Effector CD4-positive, alpha-beta T cell (primary cell): ENCODE measurements at regions not wholly inside any gene's neighbourhood (a gene's known extent, or its start where the extent isn't known, plus 50 kb on each side); places are given as distances from the start of the nearest gene placed in this dataset.

Experiments
- DNase-seq: peaks from one replicate; pipeline ENCODE4 v3.0.0-alpha.2; 2020

GRCh38 chr6:26149240-26149639 lies 62.0 kb downstream of the HFE start:
- DNase-seq: no peak

DNA sequence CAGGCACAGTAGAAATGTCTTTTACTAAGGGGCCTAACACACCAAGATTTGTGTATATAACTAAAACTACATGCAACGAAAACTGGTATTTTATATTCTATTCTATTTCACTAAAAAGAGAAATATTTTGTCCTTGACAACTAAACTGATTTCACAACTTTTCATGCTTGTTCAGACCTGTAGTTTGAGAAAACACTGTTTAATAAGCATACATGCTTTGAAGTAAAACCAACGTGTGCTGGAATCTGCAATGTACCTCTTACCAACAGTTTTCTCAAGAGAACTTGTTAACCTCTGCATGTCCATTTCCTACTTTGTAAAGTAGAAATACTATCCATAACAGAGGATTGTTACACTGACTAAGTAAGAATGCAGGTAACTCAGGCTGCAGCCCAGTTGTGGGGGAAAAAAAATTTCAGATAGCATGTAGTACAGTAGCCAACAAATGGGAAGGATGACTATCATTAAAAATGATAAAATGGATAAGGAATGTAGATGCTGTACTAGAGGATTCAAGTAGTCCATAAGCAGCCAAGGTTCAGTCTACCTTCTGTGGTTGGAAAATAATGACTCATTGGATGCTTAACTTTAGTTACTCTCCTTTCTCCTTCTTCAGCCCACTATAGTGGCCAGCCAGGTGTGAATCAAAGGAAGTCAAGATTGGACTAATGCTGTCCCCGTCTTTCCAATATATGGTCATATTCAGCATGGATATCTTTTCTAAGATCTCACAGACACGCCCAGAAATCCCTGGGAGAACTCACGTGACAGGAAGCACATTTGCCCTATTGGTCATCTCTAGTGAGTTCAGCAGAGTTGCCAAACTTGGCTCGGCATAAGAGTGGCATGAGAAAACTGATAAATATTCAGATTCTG lies 65.2 kb downstream of the HFE start:
- DNase-seq: no peak

- DNase-seq: no peak
These were observed 68.1 kb downstream of the HFE start for GRCh38 chr6:26155061-26155930.

DNA sequence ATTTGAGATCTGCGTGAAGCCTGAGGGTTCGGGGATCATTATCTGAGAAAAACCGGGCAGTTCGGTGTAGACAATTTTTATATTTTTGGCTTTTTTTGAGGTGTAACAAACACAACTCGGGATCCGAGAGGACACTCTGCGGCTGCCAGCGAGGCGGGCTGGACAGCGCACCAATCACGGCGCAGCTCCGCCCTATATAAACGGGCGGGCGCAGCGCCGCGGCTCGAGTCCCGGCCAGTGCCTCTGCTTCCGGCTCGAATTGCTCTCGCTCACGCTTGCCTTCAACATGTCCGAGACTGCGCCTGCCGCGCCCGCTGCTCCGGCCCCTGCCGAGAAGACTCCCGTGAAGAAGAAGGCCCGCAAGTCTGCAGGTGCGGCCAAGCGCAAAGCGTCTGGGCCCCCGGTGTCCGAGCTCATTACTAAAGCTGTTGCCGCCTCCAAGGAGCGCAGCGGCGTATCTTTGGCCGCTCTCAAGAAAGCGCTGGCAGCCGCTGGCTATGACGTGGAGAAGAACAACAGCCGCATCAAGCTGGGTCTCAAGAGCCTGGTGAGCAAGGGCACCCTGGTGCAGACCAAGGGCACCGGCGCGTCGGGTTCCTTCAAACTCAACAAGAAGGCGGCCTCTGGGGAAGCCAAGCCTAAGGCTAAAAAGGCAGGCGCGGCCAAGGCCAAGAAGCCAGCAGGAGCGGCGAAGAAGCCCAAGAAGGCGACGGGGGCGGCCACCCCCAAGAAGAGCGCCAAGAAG lies 69.0 kb downstream of the HFE start:
- DNase-seq: peak; percentile 77

DNA sequence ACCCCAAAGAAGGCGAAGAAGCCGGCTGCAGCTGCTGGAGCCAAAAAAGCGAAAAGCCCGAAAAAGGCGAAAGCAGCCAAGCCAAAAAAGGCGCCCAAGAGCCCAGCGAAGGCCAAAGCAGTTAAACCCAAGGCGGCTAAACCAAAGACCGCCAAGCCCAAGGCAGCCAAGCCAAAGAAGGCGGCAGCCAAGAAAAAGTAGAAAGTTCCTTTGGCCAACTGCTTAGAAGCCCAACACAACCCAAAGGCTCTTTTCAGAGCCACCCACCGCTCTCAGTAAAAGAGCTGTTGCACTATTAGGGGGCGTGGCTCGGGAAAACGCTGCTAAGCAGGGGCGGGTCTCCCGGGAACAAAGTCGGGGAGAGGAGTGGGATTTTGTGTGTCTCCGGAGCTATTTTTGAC lies 69.6 kb downstream of the HFE start:
- peak; percentile 54 for DNase-seq

DNA sequence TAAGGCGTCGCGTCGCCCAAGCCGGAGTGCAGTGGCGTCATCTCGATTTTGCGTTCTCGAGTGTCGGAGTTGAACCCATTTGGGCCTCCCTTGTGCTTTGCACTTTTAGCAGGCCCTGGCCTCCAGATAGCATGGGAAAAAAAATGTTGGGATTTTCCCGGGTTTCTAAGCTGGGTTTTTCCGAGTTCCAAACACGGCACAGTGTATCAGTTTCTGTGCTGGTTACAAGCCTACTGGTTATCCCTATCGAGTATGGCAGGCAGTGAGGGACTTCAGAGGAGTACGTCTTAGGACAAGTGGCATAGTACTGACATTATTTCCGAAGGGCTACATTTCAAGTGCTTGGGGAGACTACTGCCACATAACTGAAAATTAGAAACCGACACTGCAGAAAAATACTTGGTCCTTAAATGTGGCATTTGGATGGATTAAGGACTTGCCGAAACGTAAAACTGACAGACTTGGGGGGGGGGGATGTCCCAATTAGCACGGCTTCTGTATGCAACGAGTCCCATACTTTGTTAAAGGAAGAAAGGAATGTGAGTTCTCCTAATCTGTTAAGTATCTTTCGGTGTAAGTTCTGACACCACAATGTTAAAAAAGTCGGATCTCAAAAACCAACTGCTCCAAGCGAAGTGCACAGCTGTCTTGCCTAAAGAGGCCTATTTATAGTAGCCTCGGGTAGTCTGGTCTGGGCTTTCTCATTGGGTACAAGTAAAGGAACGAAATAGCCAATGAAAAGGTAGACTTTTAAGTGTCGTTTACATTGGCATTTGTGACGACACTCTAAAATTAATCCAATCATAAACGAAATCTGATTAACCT lies 70.2 kb downstream of the HFE start:
- DNase-seq: peak; percentile 68

GRCh38 chr6:26158076-26158580 lies 70.9 kb downstream of the HFE start:
- DNase-seq: peak; percentile 66

DNA sequence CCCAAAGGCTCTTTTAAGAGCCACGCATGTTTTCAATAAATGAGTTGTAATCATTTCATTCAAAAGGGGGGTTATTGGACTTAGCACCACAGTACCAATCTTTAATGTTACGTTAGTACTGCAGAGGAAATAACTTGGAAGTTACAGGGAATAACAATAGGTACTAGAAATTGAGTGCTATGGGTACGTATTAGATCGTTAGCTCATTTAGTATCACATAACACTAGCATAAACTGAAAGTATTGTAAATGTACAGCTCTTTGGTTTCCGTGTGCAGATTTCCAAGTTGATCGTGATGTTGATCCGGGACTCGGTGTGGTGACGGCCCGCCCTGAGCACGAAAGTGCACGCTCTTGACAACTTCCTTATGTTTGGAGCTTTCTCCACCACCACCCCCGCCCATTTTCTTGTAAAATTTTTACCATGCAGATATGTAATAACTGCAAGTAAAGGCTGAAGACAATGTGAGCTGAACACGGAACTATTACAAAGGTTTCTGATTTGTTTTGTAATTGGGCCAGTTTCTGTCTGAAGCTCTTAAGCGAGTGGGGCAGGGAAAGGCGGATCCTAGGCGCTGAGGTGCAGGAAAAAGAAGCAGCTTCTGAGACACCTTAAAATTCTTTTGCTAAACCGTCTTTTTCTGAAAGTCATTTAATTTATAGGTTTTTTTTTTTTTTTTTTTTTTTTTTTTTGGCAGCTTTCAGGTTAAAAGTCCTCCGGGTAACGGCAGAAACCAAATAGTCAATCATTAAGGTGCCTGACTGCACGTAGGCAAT lies 71.5 kb downstream of the HFE start:
- DNase-seq: peak; percentile 55

DNA sequence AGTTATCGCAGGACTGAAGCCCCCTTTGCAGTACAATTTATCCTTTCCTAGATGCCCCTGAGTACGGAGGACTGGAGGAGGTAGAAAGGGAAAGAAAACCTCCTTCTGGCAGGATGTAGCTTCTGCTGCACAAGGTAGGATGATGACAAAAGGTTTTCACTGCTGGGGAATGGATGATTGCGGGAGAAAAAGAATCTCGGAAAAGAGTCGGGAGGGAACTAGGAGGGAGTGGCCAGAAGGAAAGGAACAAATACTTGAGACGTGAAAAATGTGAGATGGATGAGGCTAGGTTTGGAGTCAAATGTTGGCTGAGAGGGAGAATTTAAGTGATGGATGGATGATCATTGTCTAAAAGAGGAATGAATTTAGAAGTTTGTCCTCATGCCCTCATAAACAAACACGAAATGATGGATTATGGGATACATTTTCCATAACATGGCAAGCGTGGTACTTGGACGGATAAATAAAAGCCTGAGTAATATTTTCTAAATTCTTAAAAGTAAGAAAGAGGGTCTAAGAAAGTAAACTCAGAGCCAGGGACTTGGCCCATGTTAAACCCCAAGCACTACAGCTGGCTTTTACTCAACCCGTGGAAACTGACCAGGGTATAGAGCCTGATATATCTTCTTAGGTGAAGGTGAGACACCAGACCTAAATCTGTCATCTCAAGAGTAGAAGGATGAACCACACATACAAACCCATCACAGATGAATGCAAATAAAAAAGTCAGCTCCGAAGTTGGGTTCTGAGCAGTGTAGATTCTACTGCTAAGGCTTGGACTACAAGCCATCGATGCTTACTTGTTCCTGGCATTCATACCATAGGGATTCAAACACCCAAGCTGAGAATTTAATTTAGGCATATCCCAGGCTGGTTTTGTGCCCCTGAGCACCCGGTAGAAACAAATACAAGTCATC lies 72.4 kb downstream of the HFE start:
- no peak for DNase-seq

- no peak for DNase-seq
These were observed 74.1 kb downstream of the HFE start for GRCh38 chr6:26161322-26161721.

DNA sequence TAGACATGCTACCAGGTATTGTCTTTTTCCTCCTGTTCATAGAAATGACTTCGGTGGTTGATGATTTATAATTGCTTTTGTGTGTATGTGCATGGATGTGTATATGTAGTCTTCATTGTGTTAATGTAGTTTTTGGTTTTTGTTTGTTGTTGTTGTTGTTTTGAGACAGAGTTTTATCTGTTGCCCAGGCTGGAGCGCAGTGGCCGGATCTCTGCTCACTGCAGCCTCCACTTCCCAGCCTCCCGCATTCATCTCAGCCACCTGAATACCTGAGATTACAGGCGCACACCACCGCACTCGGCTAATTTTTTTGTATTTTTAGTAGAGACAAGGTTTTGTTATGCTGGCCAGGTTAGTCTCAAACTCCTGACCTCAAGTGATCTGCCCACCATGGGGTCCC lies 75.2 kb downstream of the HFE start:
- no peak for DNase-seq

- DNase-seq: no peak
These were observed 76.3 kb downstream of the HFE start for GRCh38 chr6:26163427-26164119.

- DNase-seq: no peak
These were observed 76.9 kb downstream of the HFE start for GRCh38 chr6:26164120-26164505.

- DNase-seq: no peak
These were observed 78.1 kb downstream of the HFE start for GRCh38 chr6:26165261-26165790.

DNA sequence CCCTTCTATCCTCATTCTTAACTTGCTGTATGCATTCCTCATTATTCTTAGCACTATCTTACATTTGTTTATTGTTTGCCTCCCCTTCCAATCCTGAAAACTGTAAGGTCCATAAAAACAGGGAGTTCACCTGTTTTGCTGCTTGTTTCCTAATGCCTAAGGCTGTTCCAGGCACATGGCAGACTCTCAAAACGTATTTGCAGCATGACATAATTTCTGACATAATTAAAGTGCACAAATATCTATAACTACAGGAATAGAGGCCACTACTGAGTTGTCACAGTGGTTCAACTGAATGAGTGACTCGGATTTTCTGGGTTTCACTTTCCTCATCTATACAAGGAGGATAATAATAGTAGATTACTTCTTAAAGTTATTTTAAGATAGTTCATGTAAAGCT lies 83.0 kb downstream of the HFE start:
- no peak for DNase-seq

DNA sequence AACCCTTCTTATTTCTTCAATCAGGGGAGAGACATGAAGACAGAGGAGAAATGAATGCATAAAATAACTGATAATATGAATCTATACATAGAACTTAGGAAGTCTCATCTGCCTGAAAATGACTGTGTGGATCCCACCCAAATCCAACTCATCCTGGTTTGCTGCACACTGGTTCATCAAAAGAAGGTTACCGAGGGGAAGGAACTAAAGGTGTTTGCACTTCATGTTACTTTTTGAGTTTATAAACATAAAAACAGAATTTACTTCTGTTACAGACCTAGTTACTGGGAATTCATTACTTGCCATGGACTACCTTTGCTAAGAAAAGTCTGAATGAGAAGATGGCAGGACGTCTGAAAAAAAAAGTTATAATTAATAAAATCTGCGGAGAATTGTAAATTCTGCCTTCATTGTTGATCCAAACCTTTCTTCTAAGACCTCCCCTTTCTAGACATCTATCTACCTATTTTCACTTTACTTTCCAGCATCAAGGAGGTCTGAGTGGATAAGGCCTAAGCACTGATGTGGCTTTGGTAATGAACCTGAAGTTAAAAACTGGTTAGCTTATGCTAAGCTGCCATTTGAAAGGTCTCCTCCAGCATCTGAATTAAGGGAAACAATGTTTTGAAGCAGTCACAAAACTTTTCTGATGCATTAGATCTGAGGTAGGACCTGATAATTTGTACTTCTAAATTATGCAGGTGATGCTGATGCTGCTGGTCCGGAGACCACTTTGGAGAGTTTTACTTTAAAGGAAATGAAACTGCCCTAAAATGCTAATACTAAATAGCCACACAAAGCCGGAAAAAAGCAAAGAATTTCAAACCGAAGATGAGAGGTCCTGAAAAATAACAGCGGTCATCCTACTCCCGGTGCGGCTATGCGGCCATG lies 84.0 kb downstream of the HFE start:
- DNase-seq: no peak

DNA sequence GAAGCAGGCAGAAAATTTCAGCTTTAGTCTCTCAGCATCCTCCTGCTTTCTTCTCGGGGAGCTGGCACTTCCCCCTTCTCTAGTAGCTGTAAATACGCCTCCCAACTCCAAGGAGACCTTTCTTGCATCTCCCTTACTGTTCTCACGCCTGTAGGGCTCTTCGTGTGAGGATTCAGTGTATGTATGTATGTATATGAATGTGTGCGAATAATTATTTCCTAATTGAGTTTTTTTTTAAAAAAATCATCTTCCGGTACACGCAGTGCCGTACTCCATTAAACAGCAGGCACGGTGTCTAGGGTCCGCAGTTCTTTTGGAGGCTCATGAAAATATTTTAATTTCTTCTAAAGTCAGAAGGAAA lies 85.4 kb downstream of the HFE start:
- DNase-seq: peak; percentile 11

DNA sequence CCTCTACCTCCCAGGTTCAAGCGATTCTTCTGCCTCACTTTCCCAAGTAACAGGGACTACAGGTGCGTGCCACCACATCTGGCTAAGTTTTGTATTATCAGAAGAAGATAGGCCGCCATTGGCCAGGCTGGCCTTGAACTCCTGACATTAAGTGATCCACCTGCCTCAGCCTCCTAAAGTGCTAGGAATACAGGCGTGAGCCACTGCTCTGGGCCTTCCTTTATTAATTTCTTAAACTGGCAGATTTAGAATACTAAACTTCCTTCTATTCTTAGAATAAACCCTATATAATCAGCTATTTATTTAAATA lies 86.6 kb downstream of the HFE start:
- no peak for DNase-seq
